AG04449 (cell line): ENCODE measurements at regions not wholly inside any gene's neighbourhood (a gene's known extent, or its start where the extent isn't known, plus 50 kb on each side); places are given as distances from the start of the nearest gene placed in this dataset.

ENCODE experiments used
- CTCF ChIA-PET: fragments of 350-600 bp; formaldehyde crosslinking; extraction: SDS; loops from one replicate; lab custom pipeline; 2021; ENCODE audit warnings: antibody characterized with exemption; lab: Yijun Ruan, JAX
- POLR2A ChIA-PET: fragments of 400-600, 350-600 bp; formaldehyde crosslinking; extraction: SDS; loops from one replicate; lab custom pipeline; 2020; ENCODE audit warnings: antibody characterized with exemption, inconsistent platforms; lab: Yijun Ruan, JAX
- DNase-seq: peaks from one replicate; pipeline ENCODE4 v3.0.0-alpha.2; 2010; ENCODE audit warnings: low read depth, low spot score
- H3K4me3 ChIP-seq: 2 replicates; pipeline ENCODE4 v1.5.1; 2011; ENCODE audit warnings: low read depth, mild to moderate bottlenecking, control low read depth, low read length
- TF ChIP-seq, protein P1 (sequence below): IDR thresholded peaks from one replicate; pipeline ENCODE4 v1.5.1; 2011; ENCODE audit warnings: mild to moderate bottlenecking, moderate library complexity, low read length, control low read depth, inconsistent platforms; ENCODE audit not compliant: insufficient read depth; ENCODE audit errors: missing control alignments

DNA sequence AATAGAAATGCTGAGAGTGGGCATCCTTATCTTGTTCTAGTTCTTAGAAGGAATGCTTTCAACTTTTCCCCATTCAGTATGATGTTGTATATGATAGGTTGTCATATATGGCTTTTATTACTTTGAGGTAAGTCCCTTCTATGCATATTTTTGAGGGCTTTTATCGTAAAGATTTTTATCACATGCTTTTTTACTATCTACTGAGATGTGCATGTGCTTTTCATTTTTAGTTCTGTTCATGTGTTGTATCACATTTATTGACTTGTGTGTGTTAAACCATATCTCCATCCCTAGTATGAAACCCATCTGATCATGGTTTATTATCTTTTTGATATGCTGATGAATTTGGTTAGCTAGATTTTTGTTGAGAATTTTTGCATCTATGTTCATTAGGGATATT, 1008.8 kb downstream of the CNTNAP5 start:
- TF ChIP-seq, protein P1, sequence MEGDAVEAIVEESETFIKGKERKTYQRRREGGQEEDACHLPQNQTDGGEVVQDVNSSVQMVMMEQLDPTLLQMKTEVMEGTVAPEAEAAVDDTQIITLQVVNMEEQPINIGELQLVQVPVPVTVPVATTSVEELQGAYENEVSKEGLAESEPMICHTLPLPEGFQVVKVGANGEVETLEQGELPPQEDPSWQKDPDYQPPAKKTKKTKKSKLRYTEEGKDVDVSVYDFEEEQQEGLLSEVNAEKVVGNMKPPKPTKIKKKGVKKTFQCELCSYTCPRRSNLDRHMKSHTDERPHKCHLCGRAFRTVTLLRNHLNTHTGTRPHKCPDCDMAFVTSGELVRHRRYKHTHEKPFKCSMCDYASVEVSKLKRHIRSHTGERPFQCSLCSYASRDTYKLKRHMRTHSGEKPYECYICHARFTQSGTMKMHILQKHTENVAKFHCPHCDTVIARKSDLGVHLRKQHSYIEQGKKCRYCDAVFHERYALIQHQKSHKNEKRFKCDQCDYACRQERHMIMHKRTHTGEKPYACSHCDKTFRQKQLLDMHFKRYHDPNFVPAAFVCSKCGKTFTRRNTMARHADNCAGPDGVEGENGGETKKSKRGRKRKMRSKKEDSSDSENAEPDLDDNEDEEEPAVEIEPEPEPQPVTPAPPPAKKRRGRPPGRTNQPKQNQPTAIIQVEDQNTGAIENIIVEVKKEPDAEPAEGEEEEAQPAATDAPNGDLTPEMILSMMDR = no peak
- no peak for DNase-seq
- CTCF ChIA-PET = no interaction called here
- no peak overlapping the region for H3K4me3 ChIP-seq
- POLR2A ChIA-PET = no interaction called here

DNA sequence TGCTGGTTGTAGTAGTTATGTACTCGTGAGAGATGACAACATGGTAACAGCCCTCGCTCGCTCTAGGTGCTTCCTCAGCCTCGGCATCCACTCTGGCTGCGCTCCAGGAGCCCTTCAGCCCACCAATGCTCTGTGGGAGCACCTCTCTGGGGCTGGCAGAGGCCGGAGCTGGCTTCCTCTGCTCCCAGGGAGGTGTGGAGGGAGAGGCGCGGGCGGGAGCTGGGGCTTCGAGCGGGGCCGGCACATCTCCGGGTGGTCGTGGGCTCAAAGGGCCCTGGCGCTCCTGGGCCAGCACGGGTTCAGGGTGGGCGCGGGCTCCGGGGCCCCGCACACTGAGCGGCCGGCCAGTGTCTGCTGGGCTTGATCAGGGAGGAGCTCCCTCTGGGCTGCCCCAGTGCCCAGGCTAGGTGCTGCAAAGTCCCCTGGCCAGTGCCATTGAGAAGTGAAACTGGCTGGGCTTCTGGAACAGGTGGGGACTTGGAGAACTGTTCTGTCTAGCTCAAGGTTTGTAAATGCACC, 1012.1 kb downstream of the CNTNAP5 start:
- H3K4me3 ChIP-seq = no peak overlapping the region
- POLR2A ChIA-PET = no interaction called here
- TF ChIP-seq, protein P1 = no peak
- CTCF ChIA-PET = no interaction called here
- DNase-seq = no peak

DNA sequence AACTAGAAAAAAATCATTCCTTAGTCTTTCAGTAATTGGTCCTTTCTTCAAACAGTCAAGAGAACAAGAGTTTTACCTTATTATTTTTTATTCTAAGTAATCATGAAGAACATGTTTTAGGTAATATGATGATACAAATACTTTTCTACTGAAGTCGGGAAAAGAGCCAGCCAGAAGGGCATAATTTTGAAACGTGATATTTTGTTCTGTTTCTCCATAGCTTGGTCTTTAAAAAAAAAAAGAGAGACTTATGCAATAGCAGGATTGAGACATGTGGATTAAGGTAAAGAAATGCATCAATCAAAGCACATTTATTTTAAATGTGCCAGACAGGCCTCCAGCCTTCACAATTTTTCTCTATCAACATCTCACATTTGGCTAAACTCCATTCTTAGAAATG, 1016.8 kb downstream of the CNTNAP5 start:
- ChIA-PET CTCF (no interaction called here), POLR2A (no interaction called here)
- DNase-seq = no peak
- H3K4me3 ChIP-seq = no peak overlapping the region
- TF ChIP-seq, protein P1 = no peak

DNA sequence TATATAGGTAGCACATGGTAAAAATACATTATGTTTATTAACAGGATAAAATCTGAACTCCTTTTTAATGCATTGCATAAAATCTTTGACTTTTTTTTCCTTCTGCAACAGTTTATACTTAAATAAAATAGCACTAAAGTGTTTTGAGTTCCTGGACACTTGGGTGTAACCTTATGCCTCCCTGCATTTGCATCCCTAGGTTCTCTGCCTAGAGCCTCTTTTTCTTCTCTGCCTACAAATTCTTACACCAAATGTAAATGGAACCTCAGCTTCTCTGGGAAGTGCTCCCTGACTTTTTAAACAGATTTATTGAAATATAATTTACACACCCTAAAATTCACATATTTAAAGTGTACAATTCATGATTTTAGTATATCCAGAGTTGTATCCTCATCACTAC, 1017.6 kb downstream of the CNTNAP5 start:
- DNase-seq = no peak
- ChIA-PET CTCF (no interaction called here), POLR2A (no interaction called here)
- no peak overlapping the region for H3K4me3 ChIP-seq
- TF ChIP-seq, protein P1 = no peak

DNA sequence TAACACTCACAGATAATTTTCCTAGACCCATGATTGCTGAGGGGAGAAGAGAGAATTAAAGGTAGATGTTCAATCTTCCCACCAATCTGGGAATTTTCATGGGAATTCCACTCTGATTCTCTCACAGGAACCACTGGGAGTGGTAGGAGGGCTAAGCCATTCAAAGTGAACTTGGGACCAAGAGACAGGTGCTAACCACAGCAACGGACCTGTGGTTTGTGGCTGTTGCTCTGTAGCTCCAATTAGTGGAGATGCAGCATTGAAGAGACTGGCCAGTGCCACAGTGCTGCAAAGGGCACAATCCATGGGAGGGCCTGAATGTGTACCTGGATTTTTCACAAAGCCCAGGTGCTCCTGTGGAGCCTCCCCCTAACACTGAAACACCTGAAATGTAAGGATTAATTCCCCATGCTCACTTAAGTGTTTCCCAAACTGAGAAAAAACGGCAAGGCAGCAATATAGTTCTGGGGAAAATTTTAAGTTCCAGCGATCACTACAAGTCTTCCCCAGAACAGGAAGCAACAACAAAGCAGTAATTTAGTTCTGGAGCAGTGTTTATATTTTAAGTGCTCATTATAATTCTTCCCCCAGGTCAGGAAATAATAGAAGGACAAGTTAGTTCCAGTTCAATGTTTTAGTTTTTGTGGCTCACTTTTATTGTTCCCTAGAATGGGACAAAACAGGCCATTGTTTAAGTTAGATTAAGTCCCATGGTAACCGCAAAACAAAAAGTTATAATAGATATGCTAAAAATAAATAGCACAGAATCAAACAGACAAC, 1045.8 kb downstream of the CNTNAP5 start:
- ChIA-PET CTCF (no interaction called here), POLR2A (no interaction called here)
- DNase-seq = no peak
- no peak overlapping the region for H3K4me3 ChIP-seq
- TF ChIP-seq, protein P1 = no peak

DNA sequence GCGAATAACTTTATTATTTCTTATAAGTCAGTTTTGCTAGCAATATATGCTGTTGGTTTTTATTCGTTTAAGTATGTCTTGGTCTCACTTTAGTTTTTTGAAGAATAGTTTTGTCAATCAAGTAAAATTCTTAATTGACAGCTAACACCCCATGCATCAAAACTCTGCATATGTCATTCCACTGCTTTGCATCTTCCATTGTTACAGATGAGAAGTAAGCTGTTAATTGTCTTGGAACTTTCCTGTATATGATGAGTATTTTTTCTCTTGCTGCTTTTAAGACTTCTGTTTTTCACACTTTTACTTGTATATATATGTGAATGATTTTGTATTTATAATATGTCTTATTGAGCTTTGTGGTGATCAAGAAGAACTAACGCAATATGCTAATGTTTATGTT, 1048.4 kb downstream of the CNTNAP5 start:
- POLR2A ChIA-PET = no interaction called here
- H3K4me3 ChIP-seq = no peak overlapping the region
- TF ChIP-seq, protein P1 = no peak
- no peak for DNase-seq
- CTCF ChIA-PET = no interaction called here
